Ascending aorta (tissue), 2 donors: ENCODE measurements at regions not wholly inside any gene's neighbourhood (a gene's known extent, or its start where the extent isn't known, plus 50 kb on each side); places are given as distances from the start of the nearest gene placed in this dataset.

Experiments used
- DNase-seq, 2 donors: peaks; one replicate each; pipeline ENCODE4 v3.0.0-alpha.2; 2019; ENCODE audit warnings: low spot score in 2 of 2
- H3K27ac ChIP-seq, 2 donors: fragments of 200-600 bp; sonication (generic); one replicate each; pipeline ENCODE4 v1.5.1; 2016 to 2017; ENCODE audit warnings: mild to moderate bottlenecking in 1 of 2
- H3K27me3 ChIP-seq: fragments of 200-600 bp; sonication (generic); one replicate; pipeline ENCODE4 v1.5.1; 2017
- H3K36me3 ChIP-seq, 2 donors: fragments of 200-600 bp; sonication (generic); one replicate each; pipeline ENCODE4 v1.5.1; 2016
- H3K4me1 ChIP-seq, 2 donors: fragments of 200-600 bp; sonication (generic); one replicate each; pipeline ENCODE4 v1.5.1; 2016 to 2017; ENCODE audit warnings: mild to moderate bottlenecking in 1 of 2
- H3K4me3 ChIP-seq, 2 donors: fragments of 200-600 bp; sonication (generic); one replicate each; pipeline ENCODE4 v1.5.1; 2016 to 2017; ENCODE audit warnings: mild to moderate bottlenecking in 1 of 2
- H3K9me3 ChIP-seq, 2 donors: fragments of 200-600 bp; sonication (generic); one replicate each; pipeline ENCODE4 v1.5.1; 2016
- CTCF ChIP-seq, 3 experiments: fragments of 200-600 bp in 2 of 3; fragments of 450-650 bp in 1 of 3; sonication (generic) in 2 of 3; IDR thresholded peaks; one replicate each; pipeline ENCODE4 v1.5.1; 2016 to 2019; ENCODE audit warnings: antibody characterized with exemption in 3 of 3, mild to moderate bottlenecking in 1 of 3, moderate library complexity in 1 of 3
- intact Hi-C: fragments of 100-400 bp; cut with DNase I; formaldehyde crosslinking; loops from one replicate; pipeline ENCODE4 v1.15.1; 2023

- DNase-seq: no peak
- TF ChIP-seq CTCF (IDR thresholded peaks at IDR 0.05): no peak
- intact Hi-C loops: no loop called here
- Histone ChIP-seq H3K27ac (no peak overlapping the region), H3K36me3 (no peaks in the 10 kb centered on the region), H3K27me3 (no peaks in the 10 kb centered on the region), H3K4me3 (no peak overlapping the region), H3K4me1 (no peaks in the 10 kb centered on the region), H3K9me3 (no peaks in the 10 kb centered on the region)
Observed at GRCh38 chr5:67488885-67489284, 292.3 kb upstream of the CD180 start.

- H3K4me1 ChIP-seq: no peaks in the 10 kb centered on the region
- DNase-seq: no peak
- intact Hi-C loops: no loop called here
Observed at GRCh38 chr5:67487862-67488261, 291.3 kb upstream of the CD180 start.

GRCh38 chr5:67483453-67484030 is 286.9 kb upstream of the CD180 start:
- Histone ChIP-seq H3K9me3 (no peaks in the 10 kb centered on the region), H3K36me3 (no peaks in the 10 kb centered on the region), H3K4me3 (no peak overlapping the region), H3K4me1 (no peaks in the 10 kb centered on the region), H3K27ac (no peak overlapping the region), H3K27me3 (no peaks in the 10 kb centered on the region)
- no peak for TF ChIP-seq CTCF (IDR thresholded peaks at IDR 0.05)
- intact Hi-C loops: no loop called here
- DNase-seq: no peak

More at GRCh38 chr5:67487862-67488261, 291.3 kb upstream of the CD180 start:
- H3K4me3 ChIP-seq: no peak overlapping the region
- no peaks in the 10 kb centered on the region for H3K9me3 ChIP-seq
- no peak overlapping the region for H3K27ac ChIP-seq
- no peaks in the 10 kb centered on the region for H3K36me3 ChIP-seq
- H3K27me3 ChIP-seq: no peaks in the 10 kb centered on the region
- TF ChIP-seq CTCF (IDR thresholded peaks at IDR 0.05): no peak

GRCh38 chr5:67481362-67481761 is 284.8 kb upstream of the CD180 start:
- Histone ChIP-seq H3K27ac (no peak overlapping the region), H3K4me3 (no peak overlapping the region), H3K9me3 (no peaks in the 10 kb centered on the region), H3K36me3 (no peaks in the 10 kb centered on the region), H3K4me1 (no peaks in the 10 kb centered on the region), H3K27me3 (no peaks in the 10 kb centered on the region)
- intact Hi-C loops: no loop called here
- no peak for DNase-seq
- TF ChIP-seq CTCF (IDR thresholded peaks at IDR 0.05): no peak

- H3K36me3 ChIP-seq: no peaks in the 10 kb centered on the region
- H3K4me1 ChIP-seq: no peaks in the 10 kb centered on the region
- no peak overlapping the region for H3K4me3 ChIP-seq
- no peak overlapping the region for H3K27ac ChIP-seq
- no peaks in the 10 kb centered on the region for H3K27me3 ChIP-seq
- H3K9me3 ChIP-seq: no peaks in the 10 kb centered on the region
- intact Hi-C loops: no loop called here
- no peak for DNase-seq
- TF ChIP-seq CTCF (IDR thresholded peaks at IDR 0.05): no peak
Observed at GRCh38 chr5:67478337-67478736, 281.7 kb upstream of the CD180 start.

GRCh38 chr5:67476995-67477394 is 280.4 kb upstream of the CD180 start:
- intact Hi-C loops: no loop called here
- Histone ChIP-seq H3K27ac (no peak overlapping the region), H3K36me3 (no peaks in the 10 kb centered on the region)

More at GRCh38 chr5:67476995-67477394, 280.4 kb upstream of the CD180 start:
- Histone ChIP-seq H3K27me3 (no peaks in the 10 kb centered on the region), H3K4me3 (no peak overlapping the region), H3K9me3 (no peaks in the 10 kb centered on the region), H3K4me1 (no peaks in the 10 kb centered on the region)
- no peak for TF ChIP-seq CTCF (IDR thresholded peaks at IDR 0.05)
- no peak for DNase-seq
